ENCODE measurements at regions not wholly inside any gene's neighbourhood (a gene's known extent, or its start where the extent isn't known, plus 50 kb on each side); places are given as distances from the start of the nearest gene placed in this dataset.

DNA sequence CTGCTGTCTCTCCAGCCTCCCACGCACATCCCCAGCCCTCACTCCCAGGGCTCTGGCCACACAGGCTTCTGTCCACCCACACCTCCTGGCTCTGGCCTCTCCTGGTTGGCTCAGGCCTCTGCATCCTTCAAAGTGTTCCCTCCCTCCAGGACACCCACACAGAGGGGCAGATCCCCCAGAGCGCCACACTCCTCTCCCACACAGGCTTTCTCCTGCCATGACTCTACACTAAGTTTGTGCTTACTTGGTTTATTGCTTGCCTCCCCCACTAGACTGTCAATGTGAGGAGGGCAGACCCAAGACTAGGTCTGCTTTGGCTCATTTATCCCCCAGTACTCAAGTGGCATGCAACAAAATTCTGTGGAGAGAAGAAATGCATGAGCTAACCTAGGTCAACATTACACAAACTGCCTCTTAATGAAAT is 67.0 kb upstream of the SPOCK1 start (continued):
- TF ChIP-seq, protein P1, sequence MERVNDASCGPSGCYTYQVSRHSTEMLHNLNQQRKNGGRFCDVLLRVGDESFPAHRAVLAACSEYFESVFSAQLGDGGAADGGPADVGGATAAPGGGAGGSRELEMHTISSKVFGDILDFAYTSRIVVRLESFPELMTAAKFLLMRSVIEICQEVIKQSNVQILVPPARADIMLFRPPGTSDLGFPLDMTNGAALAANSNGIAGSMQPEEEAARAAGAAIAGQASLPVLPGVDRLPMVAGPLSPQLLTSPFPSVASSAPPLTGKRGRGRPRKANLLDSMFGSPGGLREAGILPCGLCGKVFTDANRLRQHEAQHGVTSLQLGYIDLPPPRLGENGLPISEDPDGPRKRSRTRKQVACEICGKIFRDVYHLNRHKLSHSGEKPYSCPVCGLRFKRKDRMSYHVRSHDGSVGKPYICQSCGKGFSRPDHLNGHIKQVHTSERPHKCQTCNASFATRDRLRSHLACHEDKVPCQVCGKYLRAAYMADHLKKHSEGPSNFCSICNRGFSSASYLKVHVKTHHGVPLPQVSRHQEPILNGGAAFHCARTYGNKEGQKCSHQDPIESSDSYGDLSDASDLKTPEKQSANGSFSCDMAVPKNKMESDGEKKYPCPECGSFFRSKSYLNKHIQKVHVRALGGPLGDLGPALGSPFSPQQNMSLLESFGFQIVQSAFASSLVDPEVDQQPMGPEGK (CRISPR knock-in tag; IDR thresholded peaks at IDR 0.05; ENCODE audit: borderline replicate concordance): no peak
- TF ChIP-seq ZC3H10 (CRISPR knock-in tag; IDR thresholded peaks at IDR 0.05) (no peak), BACH2 (CRISPR knock-in tag; IDR thresholded peaks at IDR 0.05; ENCODE audit: borderline replicate concordance) (no peak)

DNA sequence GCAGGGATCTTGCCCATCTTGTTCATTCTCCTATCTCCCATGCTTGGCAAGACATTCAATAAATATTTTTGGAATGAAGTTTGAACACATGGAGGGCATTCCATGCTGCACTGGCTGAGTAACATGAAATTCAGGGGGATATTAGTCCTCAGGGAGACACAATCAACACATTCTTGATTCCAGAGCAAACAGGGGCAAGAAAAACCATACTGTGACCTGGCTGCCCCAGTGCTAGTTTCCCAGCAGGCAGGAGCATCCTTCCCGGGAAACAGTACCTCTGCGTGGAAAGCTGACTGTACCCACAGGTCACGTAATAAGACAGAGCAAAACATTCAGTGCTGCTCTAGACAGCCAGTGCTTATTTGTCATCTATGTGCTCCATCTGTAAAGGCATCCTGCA is 66.3 kb upstream of the SPOCK1 start:
- no peak; the same call in 1 of the 3 replicates for ATAC-seq
- TF ChIP-seq ZC3H10 (CRISPR knock-in tag; IDR thresholded peaks at IDR 0.05) (no peak), BACH2 (CRISPR knock-in tag; IDR thresholded peaks at IDR 0.05; ENCODE audit: borderline replicate concordance) (no peak), ESRRG (CRISPR knock-in tag; IDR thresholded peaks at IDR 0.05) (no peak), ZNF8 (CRISPR knock-in tag; IDR thresholded peaks at IDR 0.05) (no peak), RARB (CRISPR knock-in tag; IDR thresholded peaks at IDR 0.05) (no peak), ZFP3 (CRISPR knock-in tag; IDR thresholded peaks at IDR 0.05) (no peak), ZFP30 (CRISPR knock-in tag; IDR thresholded peaks at IDR 0.05) (no peak), SNAI2 (CRISPR knock-in tag; IDR thresholded peaks at IDR 0.05) (no peak), ISL1 (CRISPR knock-in tag; IDR thresholded peaks at IDR 0.05) (no peak), ZNF565 (CRISPR knock-in tag; conservative IDR thresholded peaks at IDR 0.05; ENCODE audit: low read depth) (no peak), CSDC2 (CRISPR knock-in tag; IDR thresholded peaks at IDR 0.05) (no peak), GLIS3 (CRISPR knock-in tag; IDR thresholded peaks at IDR 0.05) (no peak), ZNF70 (CRISPR knock-in tag; IDR thresholded peaks at IDR 0.05) (no peak), OSR1 (CRISPR knock-in tag; IDR thresholded peaks at IDR 0.05) (no peak)
- TF ChIP-seq, protein P2, sequence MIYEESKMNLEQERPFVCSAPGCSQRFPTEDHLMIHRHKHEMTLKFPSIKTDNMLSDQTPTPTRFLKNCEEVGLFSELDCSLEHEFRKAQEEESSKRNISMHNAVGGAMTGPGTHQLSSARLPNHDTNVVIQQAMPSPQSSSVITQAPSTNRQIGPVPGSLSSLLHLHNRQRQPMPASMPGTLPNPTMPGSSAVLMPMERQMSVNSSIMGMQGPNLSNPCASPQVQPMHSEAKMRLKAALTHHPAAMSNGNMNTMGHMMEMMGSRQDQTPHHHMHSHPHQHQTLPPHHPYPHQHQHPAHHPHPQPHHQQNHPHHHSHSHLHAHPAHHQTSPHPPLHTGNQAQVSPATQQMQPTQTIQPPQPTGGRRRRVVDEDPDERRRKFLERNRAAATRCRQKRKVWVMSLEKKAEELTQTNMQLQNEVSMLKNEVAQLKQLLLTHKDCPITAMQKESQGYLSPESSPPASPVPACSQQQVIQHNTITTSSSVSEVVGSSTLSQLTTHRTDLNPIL (CRISPR knock-in tag; IDR thresholded peaks at IDR 0.05; ENCODE audit: low read depth): no peak
- TF ChIP-seq, protein P3, sequence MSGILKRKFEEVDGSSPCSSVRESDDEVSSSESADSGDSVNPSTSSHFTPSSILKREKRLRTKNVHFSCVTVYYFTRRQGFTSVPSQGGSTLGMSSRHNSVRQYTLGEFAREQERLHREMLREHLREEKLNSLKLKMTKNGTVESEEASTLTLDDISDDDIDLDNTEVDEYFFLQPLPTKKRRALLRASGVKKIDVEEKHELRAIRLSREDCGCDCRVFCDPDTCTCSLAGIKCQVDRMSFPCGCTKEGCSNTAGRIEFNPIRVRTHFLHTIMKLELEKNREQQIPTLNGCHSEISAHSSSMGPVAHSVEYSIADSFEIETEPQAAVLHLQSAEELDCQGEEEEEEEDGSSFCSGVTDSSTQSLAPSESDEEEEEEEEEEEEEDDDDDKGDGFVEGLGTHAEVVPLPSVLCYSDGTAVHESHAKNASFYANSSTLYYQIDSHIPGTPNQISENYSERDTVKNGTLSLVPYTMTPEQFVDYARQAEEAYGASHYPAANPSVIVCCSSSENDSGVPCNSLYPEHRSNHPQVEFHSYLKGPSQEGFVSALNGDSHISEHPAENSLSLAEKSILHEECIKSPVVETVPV (CRISPR knock-in tag; IDR thresholded peaks at IDR 0.05): no peak
- TF ChIP-seq, protein P4, sequence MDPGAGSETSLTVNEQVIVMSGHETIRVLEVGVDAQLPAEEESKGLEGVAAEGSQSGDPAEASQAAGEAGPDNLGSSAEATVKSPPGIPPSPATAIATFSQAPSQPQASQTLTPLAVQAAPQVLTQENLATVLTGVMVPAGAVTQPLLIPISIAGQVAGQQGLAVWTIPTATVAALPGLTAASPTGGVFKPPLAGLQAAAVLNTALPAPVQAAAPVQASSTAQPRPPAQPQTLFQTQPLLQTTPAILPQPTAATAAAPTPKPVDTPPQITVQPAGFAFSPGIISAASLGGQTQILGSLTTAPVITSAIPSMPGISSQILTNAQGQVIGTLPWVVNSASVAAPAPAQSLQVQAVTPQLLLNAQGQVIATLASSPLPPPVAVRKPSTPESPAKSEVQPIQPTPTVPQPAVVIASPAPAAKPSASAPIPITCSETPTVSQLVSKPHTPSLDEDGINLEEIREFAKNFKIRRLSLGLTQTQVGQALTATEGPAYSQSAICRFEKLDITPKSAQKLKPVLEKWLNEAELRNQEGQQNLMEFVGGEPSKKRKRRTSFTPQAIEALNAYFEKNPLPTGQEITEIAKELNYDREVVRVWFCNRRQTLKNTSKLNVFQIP (CRISPR knock-in tag; IDR thresholded peaks at IDR 0.05; ENCODE audit: borderline replicate concordance, low read depth): no peak

DNA sequence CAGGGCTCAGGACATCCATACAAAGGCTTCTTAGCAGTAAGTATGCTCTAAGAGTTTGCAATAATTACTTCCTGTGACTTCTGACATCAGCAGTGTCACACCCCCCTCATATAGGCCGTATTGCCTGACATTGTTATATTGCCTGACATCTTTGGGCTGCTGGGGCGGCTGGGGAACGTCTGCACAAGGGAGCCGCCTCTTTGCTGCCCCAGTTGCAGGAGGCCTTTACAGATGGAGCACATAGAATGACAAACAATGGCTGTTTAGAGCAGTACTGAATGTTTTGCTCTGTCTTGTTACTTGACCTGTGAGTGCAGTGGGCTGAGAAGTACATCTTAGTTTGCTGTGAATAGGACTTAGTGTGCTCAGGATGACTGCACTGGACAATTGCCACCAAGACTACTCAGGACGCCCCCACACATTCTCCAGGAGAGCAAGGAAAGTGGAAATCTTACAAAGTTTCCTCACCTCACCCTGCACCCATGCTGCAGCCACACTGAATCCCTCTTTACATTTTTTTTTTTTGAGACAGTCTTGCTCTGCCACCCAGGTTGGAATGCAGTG is 65.4 kb upstream of the SPOCK1 start:
- TF ChIP-seq ZFP30 (CRISPR knock-in tag; IDR thresholded peaks at IDR 0.05): no peak
- no peak for TF ChIP-seq PPARA (CRISPR knock-in tag; IDR thresholded peaks at IDR 0.05; ENCODE audit: borderline replicate concordance)
- ATAC-seq: peak; percentile 22; the same call in 2 of the 3 replicates

DNA sequence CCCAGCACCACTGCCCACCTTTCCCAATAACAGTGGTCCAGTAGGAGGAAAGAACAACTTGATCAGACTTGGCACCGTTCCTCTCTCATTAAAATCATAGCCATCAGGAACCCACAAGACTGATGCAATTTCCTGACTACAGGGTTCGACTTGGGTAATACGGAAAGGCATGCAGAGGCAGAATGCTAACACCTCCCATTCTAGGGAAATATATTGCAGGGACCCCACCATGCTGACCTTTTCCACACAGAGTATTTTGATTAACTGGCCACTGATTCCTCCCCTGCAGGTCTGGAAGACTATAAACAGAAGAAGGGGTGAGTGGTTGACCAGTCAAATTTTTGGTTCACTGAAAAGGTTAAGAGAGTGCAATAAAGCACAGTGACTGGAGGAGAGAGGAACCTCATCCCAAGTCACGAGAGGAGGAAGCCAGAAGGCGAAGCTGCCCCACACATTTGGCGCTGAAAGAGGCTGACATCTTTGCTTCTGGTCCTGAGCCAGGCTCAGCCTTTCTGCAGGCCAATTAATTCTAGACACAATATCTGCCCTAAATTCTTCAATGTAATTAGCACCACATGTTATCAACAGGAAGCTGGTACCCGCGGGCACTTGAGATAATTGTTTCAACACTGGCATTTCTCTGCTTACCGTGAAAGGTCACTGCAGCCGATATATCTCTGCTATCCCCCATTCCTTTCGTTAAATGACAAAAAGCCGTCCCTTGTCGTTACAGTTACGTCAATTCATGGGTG is 64.7 kb upstream of the SPOCK1 start:
- peak; percentile 42 for ATAC-seq
- TF ChIP-seq TCF4 (CRISPR knock-in tag; IDR thresholded peaks at IDR 0.05; ENCODE audit: borderline replicate concordance) (peak; percentile 75), ESRRG (CRISPR knock-in tag; IDR thresholded peaks at IDR 0.05) (no peak)
- TF ChIP-seq, protein P5, sequence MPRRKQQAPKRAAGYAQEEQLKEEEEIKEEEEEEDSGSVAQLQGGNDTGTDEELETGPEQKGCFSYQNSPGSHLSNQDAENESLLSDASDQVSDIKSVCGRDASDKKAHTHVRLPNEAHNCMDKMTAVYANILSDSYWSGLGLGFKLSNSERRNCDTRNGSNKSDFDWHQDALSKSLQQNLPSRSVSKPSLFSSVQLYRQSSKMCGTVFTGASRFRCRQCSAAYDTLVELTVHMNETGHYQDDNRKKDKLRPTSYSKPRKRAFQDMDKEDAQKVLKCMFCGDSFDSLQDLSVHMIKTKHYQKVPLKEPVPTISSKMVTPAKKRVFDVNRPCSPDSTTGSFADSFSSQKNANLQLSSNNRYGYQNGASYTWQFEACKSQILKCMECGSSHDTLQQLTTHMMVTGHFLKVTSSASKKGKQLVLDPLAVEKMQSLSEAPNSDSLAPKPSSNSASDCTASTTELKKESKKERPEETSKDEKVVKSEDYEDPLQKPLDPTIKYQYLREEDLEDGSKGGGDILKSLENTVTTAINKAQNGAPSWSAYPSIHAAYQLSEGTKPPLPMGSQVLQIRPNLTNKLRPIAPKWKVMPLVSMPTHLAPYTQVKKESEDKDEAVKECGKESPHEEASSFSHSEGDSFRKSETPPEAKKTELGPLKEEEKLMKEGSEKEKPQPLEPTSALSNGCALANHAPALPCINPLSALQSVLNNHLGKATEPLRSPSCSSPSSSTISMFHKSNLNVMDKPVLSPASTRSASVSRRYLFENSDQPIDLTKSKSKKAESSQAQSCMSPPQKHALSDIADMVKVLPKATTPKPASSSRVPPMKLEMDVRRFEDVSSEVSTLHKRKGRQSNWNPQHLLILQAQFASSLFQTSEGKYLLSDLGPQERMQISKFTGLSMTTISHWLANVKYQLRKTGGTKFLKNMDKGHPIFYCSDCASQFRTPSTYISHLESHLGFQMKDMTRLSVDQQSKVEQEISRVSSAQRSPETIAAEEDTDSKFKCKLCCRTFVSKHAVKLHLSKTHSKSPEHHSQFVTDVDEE (CRISPR knock-in tag; IDR thresholded peaks at IDR 0.05): peak; percentile 29; the same call in 1 of the 2 replicates

Data from SK-N-SH treated with all-trans-retinoic acid at 6 μM for 48 hours (cell line).